VCaP (cell line): ENCODE measurements at regions not wholly inside any gene's neighbourhood (a gene's known extent, or its start where the extent isn't known, plus 50 kb on each side); places are given as distances from the start of the nearest gene placed in this dataset.

ENCODE experiments used
- H3K27ac ChIP-seq: fragments of 450-650 bp; 2 replicates; pipeline ENCODE4 v1.5.1; 2017
- TF ChIP-seq, protein P1 (sequence below): fragments of 450-650 bp; conservative IDR thresholded peaks from 2 replicates; pipeline ENCODE4 v1.5.1; 2017; ENCODE audit warnings: mild to moderate bottlenecking, moderate library complexity

DNA sequence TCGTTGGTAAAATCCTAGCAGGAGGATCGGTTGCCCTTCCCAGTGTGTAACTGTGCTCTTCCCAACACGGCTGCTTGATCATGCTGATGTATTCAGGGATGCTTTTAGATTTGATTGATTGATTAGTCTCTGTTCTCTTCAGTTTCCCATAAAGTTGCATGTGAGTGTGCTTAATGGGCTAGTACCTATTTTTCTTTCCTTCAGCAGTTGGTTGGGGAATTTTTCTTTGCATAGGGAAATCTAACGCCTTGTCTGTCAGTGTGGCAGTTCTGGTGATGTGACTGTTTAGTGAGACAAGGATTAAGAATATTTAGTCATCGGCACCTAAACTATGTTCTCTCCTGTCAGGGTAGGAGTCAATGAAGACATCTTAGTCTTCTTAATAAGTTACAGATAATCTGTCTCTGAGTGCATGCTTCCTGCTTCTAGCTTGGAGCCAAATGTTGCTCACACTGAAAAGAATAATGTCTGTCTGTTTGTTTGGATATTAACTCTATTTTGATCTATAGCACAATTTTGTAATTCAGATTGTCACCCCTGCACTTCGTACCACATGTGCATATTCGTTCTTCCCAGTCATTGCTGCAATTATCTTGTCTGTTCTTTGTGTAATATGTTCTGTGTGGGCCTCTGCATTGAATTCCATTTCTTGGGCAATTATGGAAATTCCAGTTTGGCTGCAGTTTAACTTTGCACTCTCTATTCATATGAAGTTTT lies 169.9 kb downstream of the EDN1 start:
- H3K27ac ChIP-seq: no peak overlapping the region
- TF ChIP-seq, protein P1, sequence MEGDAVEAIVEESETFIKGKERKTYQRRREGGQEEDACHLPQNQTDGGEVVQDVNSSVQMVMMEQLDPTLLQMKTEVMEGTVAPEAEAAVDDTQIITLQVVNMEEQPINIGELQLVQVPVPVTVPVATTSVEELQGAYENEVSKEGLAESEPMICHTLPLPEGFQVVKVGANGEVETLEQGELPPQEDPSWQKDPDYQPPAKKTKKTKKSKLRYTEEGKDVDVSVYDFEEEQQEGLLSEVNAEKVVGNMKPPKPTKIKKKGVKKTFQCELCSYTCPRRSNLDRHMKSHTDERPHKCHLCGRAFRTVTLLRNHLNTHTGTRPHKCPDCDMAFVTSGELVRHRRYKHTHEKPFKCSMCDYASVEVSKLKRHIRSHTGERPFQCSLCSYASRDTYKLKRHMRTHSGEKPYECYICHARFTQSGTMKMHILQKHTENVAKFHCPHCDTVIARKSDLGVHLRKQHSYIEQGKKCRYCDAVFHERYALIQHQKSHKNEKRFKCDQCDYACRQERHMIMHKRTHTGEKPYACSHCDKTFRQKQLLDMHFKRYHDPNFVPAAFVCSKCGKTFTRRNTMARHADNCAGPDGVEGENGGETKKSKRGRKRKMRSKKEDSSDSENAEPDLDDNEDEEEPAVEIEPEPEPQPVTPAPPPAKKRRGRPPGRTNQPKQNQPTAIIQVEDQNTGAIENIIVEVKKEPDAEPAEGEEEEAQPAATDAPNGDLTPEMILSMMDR: no peak

- TF ChIP-seq, protein P1: no peak
- H3K27ac ChIP-seq: no peak overlapping the region
These were observed 177.8 kb downstream of the EDN1 start for GRCh38 chr6:12467706-12468670.

- no peak overlapping the region for H3K27ac ChIP-seq
- TF ChIP-seq, protein P1: no peak
These were observed 182.5 kb downstream of the EDN1 start for GRCh38 chr6:12472601-12473038.

- TF ChIP-seq, protein P1: no peak
- no peak overlapping the region for H3K27ac ChIP-seq
These were observed 183.3 kb downstream of the EDN1 start for GRCh38 chr6:12473494-12473893.

GRCh38 chr6:12474167-12475140 lies 184.3 kb downstream of the EDN1 start:
- TF ChIP-seq, protein P1: no peak
- no peak overlapping the region for H3K27ac ChIP-seq

DNA sequence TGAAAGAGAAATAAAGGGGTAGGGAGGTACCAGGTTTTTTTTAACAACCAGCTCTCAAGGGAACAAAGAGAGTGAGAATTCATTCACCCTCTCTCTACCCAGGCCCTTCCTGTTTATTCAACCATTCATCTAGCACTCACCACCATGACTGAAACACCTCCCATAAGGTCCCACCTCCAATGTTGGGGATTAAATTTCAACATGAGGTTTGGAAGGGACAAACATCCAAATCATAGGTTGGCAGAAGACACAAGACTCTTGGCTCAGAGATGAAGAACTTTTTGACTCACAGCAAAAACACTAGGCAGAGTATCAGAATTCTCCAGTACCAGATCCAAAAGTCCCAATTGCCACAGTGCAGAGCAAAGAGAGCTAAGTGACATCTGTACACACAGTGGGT lies 186.3 kb downstream of the EDN1 start:
- no peak overlapping the region for H3K27ac ChIP-seq
- TF ChIP-seq, protein P1: no peak
